Neural progenitor cell (in vitro differentiated cells): ENCODE measurements at regions not wholly inside any gene's neighbourhood (a gene's known extent, or its start where the extent isn't known, plus 50 kb on each side); places are given as distances from the start of the nearest gene placed in this dataset.

Source experiments
- EZH2 ChIP-seq: fragments of 200-600 bp; sonication (generic); IDR thresholded peaks from 2 replicates; pipeline ENCODE4 v1.6.1; 2017; ENCODE audit warnings: antibody characterized with exemption, mild to moderate bottlenecking, moderate library complexity
- TF ChIP-seq, protein P1 (sequence below): fragments of 200-600 bp; sonication (generic); IDR thresholded peaks from 2 replicates; pipeline ENCODE4 v1.5.1; 2017; ENCODE audit warnings: antibody characterized with exemption, mild to moderate bottlenecking

- TF ChIP-seq, protein P1, sequence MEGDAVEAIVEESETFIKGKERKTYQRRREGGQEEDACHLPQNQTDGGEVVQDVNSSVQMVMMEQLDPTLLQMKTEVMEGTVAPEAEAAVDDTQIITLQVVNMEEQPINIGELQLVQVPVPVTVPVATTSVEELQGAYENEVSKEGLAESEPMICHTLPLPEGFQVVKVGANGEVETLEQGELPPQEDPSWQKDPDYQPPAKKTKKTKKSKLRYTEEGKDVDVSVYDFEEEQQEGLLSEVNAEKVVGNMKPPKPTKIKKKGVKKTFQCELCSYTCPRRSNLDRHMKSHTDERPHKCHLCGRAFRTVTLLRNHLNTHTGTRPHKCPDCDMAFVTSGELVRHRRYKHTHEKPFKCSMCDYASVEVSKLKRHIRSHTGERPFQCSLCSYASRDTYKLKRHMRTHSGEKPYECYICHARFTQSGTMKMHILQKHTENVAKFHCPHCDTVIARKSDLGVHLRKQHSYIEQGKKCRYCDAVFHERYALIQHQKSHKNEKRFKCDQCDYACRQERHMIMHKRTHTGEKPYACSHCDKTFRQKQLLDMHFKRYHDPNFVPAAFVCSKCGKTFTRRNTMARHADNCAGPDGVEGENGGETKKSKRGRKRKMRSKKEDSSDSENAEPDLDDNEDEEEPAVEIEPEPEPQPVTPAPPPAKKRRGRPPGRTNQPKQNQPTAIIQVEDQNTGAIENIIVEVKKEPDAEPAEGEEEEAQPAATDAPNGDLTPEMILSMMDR, result peak; percentile 54
- no peak for TF ChIP-seq EZH2
These were observed 198.6 kb downstream of the FOXA2 start for GRCh38 chr20:22385602-22386305.
